Naive thymus-derived CD4-positive, alpha-beta T cell (primary cell): ENCODE measurements at regions not wholly inside any gene's neighbourhood (a gene's known extent, or its start where the extent isn't known, plus 50 kb on each side); places are given as distances from the start of the nearest gene placed in this dataset.

Source experiments
- ATAC-seq: fragments of 150-1000 bp; cut with Tn5 transposase; 2 replicates; pipeline ENCODE4 v1.10.0; 2021; ENCODE audit warnings: mild to moderate bottlenecking, moderate library complexity
- CTCF ChIA-PET: fragments of 350-600 bp; sonication (Branson Sonifier 250); formaldehyde crosslinking; loops from one replicate; lab custom pipeline; 2021; ENCODE audit warnings: antibody characterized with exemption; lab: Charles Lee
- POLR2A ChIA-PET: fragments of 350-600 bp; sonication (Branson Sonifier 250); formaldehyde crosslinking; loops from one replicate; lab custom pipeline; 2021; ENCODE audit warnings: antibody characterized with exemption, inconsistent platforms; lab: Charles Lee
- DNase-seq, 9 donors: peaks; one replicate each; pipeline versions ENCODE4 v3.0.0 to v3.0.0-alpha.2; 2020 to 2022; ENCODE audit warnings: mixed read lengths in 1 of 9
- H3K27ac ChIP-seq: one replicate; pipeline ENCODE4 v1.7.0; 2013; ENCODE audit warnings: mild to moderate bottlenecking, low read depth, low read length, moderate library complexity
- H3K27me3 ChIP-seq, 2 donors: one replicate each; pipeline ENCODE4 v1.7.0; 2013; ENCODE audit warnings: low read length in 2 of 2, mild to moderate bottlenecking in 2 of 2, moderate library complexity in 2 of 2; ENCODE audit not compliant: control insufficient read depth in 2 of 2, insufficient read depth in 2 of 2
- H3K36me3 ChIP-seq, 3 experiments: 1 replicate in 2 of 3; 2 replicates in 1 of 3; pipeline ENCODE4 v1.7.0; 2013; ENCODE audit warnings: low read length in 3 of 3, mild to moderate bottlenecking in 3 of 3, moderate library complexity in 1 of 3; ENCODE audit not compliant: insufficient read depth in 3 of 3, control insufficient read depth in 2 of 3
- H3K4me1 ChIP-seq, 2 donors: one replicate each; pipeline ENCODE4 v1.7.0; 2013; ENCODE audit warnings: low read length in 2 of 2, mild to moderate bottlenecking in 2 of 2, moderate library complexity in 1 of 2; ENCODE audit not compliant: control insufficient read depth in 2 of 2, insufficient read depth in 2 of 2
- H3K4me3 ChIP-seq: 2 replicates; pipeline ENCODE4 v1.7.0; 2013; ENCODE audit warnings: mild to moderate bottlenecking, low read length
- H3K9me3 ChIP-seq, 3 experiments: 1 replicate in 2 of 3; 2 replicates in 1 of 3; pipeline ENCODE4 v1.7.0; 2013; ENCODE audit warnings: low read length in 3 of 3; ENCODE audit not compliant: control insufficient read depth in 2 of 3
- H3K27ac Mint-ChIP-seq, 9 donors: one replicate each; pipeline ENCODE4 v1.8.0; 2020 to 2022; ENCODE audit warnings: mixed read lengths in 9 of 9, mild to moderate bottlenecking in 8 of 9, moderate library complexity in 5 of 9, inconsistent platforms in 2 of 9
- H3K27me3 Mint-ChIP-seq, 5 donors: one replicate each; pipeline ENCODE4 v1.8.0; 2021 to 2022; ENCODE audit warnings: mixed read lengths in 5 of 5, mild to moderate bottlenecking in 1 of 5
- H3K36me3 Mint-ChIP-seq, 5 donors: one replicate each; pipeline ENCODE4 v1.8.0; 2020 to 2022; ENCODE audit warnings: mixed read lengths in 5 of 5, mild to moderate bottlenecking in 3 of 5, inconsistent platforms in 1 of 5
- H3K4me1 Mint-ChIP-seq, 7 donors: one replicate each; pipeline ENCODE4 v1.8.0; 2020 to 2022; ENCODE audit warnings: mixed read lengths in 7 of 7, mild to moderate bottlenecking in 3 of 7, inconsistent platforms in 1 of 7
- H3K4me3 Mint-ChIP-seq, 10 donors: one replicate each; pipeline ENCODE4 v1.8.0; 2020 to 2022; ENCODE audit warnings: mild to moderate bottlenecking in 10 of 10, mixed read lengths in 10 of 10, moderate library complexity in 6 of 10, inconsistent platforms in 2 of 10
- H3K9me3 Mint-ChIP-seq, 11 donors: one replicate each; pipeline ENCODE4 v1.8.0; 2020 to 2022; ENCODE audit warnings: mixed read lengths in 11 of 11, mild to moderate bottlenecking in 4 of 11, inconsistent platforms in 1 of 11, moderate library complexity in 1 of 11
- intact Hi-C, 2 donors: fragments of 100-400 bp; cut with micrococcal nuclease; formaldehyde crosslinking; loops; one replicate each; pipeline ENCODE4 v1.15.1; 2023

- Mint-ChIP-seq H3K36me3 (no peaks in the 10 kb centered on the region), H3K27me3 (peaks cover 0 to 14% (median 8%) of the 10 kb centered on the region in 5 donors), H3K27ac (no peak overlapping the region), H3K9me3 (peaks cover 3 to 42% (median 13%) of the 10 kb centered on the region in 11 donors), H3K4me3 (no peak overlapping the region), H3K4me1 (no peaks in the 10 kb centered on the region)
- ATAC-seq (no peak), DNase-seq (no peak)
- H3K27me3 ChIP-seq = no peaks in the 10 kb centered on the region
- H3K27ac ChIP-seq = no peak overlapping the region
- peaks cover 0 to 4% (median 0%) of the 10 kb centered on the region in 3 experiments for H3K9me3 ChIP-seq
- intact Hi-C loops = no loop called here
- no peak overlapping the region for H3K4me3 ChIP-seq
- H3K36me3 ChIP-seq = no peaks in the 10 kb centered on the region
- CTCF ChIA-PET = no interaction called here
- no peaks in the 10 kb centered on the region for H3K4me1 ChIP-seq
- POLR2A ChIA-PET = no interaction called here
These were observed 101.0 kb upstream of the IRX5 start for GRCh38 chr16:54829691-54830090.

DNA sequence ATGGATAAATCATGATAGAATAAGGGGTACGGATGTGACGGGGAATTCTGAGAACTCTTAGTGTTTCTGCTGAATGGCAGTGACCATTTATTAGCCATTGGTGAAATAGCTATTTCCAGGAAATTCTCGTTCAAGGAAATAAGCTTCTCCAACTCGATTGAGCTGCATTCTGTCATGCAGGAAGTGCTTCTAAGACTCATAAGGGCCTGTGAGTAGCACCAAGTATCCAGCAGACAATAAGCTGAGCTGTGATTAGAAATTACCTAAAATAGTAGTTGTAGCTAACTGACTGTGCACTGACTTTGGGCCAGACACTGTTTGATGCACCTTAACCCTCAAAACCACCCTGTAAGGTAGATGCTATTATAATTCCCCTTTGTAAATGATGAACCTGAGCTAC lies 107.8 kb upstream of the IRX5 start:
- no peak for ATAC-seq
- H3K27ac Mint-ChIP-seq = no peak overlapping the region

DNA sequence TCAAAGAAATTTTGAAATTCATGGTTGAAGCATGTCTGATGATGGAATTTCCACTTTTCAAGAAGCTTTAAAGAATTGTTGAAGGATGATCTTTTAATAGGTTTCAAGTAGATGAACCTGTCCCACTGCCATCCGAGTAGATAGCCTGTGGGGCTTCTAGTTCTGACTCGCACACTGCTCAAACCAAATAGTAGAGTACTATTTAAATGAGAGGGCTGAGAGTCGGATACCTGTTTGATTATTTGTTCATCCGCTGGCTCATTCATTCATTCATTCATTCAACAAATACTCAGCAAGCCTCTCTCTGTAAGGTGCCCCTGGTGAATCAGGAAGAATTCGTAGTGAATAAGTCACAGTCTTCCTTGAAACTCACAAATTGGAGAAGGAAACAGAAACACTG lies 108.2 kb upstream of the IRX5 start:
- Histone ChIP-seq H3K4me3 (no peak overlapping the region), H3K9me3 (no peaks in the 10 kb centered on the region), H3K36me3 (no peaks in the 10 kb centered on the region), H3K4me1 (no peaks in the 10 kb centered on the region), H3K27me3 (no peaks in the 10 kb centered on the region), H3K27ac (no peak overlapping the region)
- no peaks in the 10 kb centered on the region for H3K36me3 Mint-ChIP-seq
- peaks cover 0 to 11% (median 3%) of the 10 kb centered on the region in 5 donors for H3K27me3 Mint-ChIP-seq
- ChIA-PET CTCF (no interaction called here), POLR2A (no interaction called here)
- H3K4me1 Mint-ChIP-seq = no peaks in the 10 kb centered on the region
- no peak overlapping the region for H3K27ac Mint-ChIP-seq
- H3K9me3 Mint-ChIP-seq = peaks cover 0 to 5% (median 2%) of the 10 kb centered on the region in 11 donors
- no peak for ATAC-seq
- intact Hi-C loops = no loop called here
- H3K4me3 Mint-ChIP-seq = no peak overlapping the region
- DNase-seq = no peak

More for the DNA sequence above, 107.8 kb upstream of the IRX5 start:
- Mint-ChIP-seq H3K4me1 (no peaks in the 10 kb centered on the region), H3K4me3 (no peak overlapping the region), H3K9me3 (peaks cover 0 to 5% (median 2%) of the 10 kb centered on the region in 11 donors), H3K36me3 (no peaks in the 10 kb centered on the region), H3K27me3 (peaks cover 0 to 10% (median 0%) of the 10 kb centered on the region in 5 donors)
- Histone ChIP-seq H3K36me3 (no peaks in the 10 kb centered on the region), H3K27ac (no peak overlapping the region), H3K4me3 (no peak overlapping the region), H3K4me1 (no peaks in the 10 kb centered on the region), H3K27me3 (no peaks in the 10 kb centered on the region), H3K9me3 (no peaks in the 10 kb centered on the region)
- POLR2A ChIA-PET = no interaction called here
- CTCF ChIA-PET = no interaction called here
- intact Hi-C loops = no loop called here
- DNase-seq = no peak

GRCh38 chr16:54821731-54822130 lies 108.9 kb upstream of the IRX5 start:
- Mint-ChIP-seq H3K4me3 (no peak overlapping the region), H3K4me1 (no peaks in the 10 kb centered on the region), H3K9me3 (peaks cover 0 to 5% (median 1%) of the 10 kb centered on the region in 11 donors), H3K36me3 (no peaks in the 10 kb centered on the region), H3K27me3 (peaks cover 0 to 18% (median 5%) of the 10 kb centered on the region in 5 donors), H3K27ac (no peak overlapping the region)
- Histone ChIP-seq H3K27me3 (no peaks in the 10 kb centered on the region), H3K36me3 (no peaks in the 10 kb centered on the region), H3K4me1 (no peaks in the 10 kb centered on the region), H3K4me3 (no peak overlapping the region), H3K9me3 (no peaks in the 10 kb centered on the region), H3K27ac (no peak overlapping the region)
- DNase-seq = no peak
- CTCF ChIA-PET = no interaction called here
- POLR2A ChIA-PET = no interaction called here
- intact Hi-C loops = no loop called here
- no peak for ATAC-seq

DNA sequence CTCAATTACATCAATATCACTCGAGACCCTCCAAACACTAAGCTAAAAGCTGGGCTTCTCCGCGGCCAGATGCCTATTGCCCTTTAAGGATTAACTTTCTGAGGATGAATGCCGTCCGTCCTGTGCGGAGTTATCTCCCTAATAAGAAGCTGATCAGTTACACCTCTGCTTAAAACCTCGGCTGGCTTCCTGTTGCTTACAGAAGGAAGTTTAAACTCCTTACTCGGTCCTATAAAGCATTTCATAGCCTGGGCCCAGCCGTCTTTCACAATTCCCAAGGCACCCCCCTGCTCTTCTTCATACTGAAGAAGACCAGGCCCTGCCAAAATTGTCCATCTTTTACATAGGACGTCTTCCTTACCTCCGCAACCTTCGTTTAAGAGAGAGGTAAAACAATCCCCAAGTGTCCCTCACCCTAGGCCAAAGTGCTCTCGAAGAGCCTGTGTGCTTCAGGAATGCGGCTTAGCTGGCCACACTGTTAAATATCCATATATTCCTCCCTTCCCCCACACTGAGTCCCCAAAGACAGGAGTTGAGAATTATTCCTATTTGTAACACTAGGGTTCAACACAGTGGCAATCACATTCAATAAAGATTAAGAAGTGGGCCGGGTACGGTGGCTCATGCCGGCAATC lies 112.6 kb upstream of the IRX5 start:
- intact Hi-C loops = no loop called here
- CTCF ChIA-PET = no interaction called here

GRCh38 chr16:54817432-54817831 lies 113.2 kb upstream of the IRX5 start:
- DNase-seq = no peak
- CTCF ChIA-PET = no interaction called here
- no peak for ATAC-seq
- Mint-ChIP-seq H3K4me3 (no peak overlapping the region), H3K27me3 (peaks cover 0 to 35% (median 9%) of the 10 kb centered on the region in 5 donors), H3K4me1 (no peaks in the 10 kb centered on the region), H3K9me3 (peaks cover 0 to 8% (median 1%) of the 10 kb centered on the region in 11 donors), H3K36me3 (no peaks in the 10 kb centered on the region), H3K27ac (no peak overlapping the region)
- Histone ChIP-seq H3K27ac (no peak overlapping the region), H3K36me3 (no peaks in the 10 kb centered on the region), H3K4me1 (no peaks in the 10 kb centered on the region), H3K4me3 (no peak overlapping the region), H3K9me3 (no peaks in the 10 kb centered on the region), H3K27me3 (no peaks in the 10 kb centered on the region)
- intact Hi-C loops = no loop called here
- POLR2A ChIA-PET = no interaction called here

More for the DNA sequence above, 112.6 kb upstream of the IRX5 start:
- Mint-ChIP-seq H3K4me3 (no peak overlapping the region), H3K4me1 (no peaks in the 10 kb centered on the region), H3K27me3 (peaks cover 0 to 30% (median 9%) of the 10 kb centered on the region in 5 donors), H3K36me3 (no peaks in the 10 kb centered on the region), H3K9me3 (peaks cover 0 to 5% (median 1%) of the 10 kb centered on the region in 11 donors), H3K27ac (no peak overlapping the region)
- H3K36me3 ChIP-seq = no peaks in the 10 kb centered on the region
- no peaks in the 10 kb centered on the region for H3K27me3 ChIP-seq
- no peak overlapping the region for H3K27ac ChIP-seq
- POLR2A ChIA-PET = no interaction called here
- H3K4me1 ChIP-seq = no peaks in the 10 kb centered on the region
- DNase-seq (no peak), ATAC-seq (no peak)
- no peaks in the 10 kb centered on the region for H3K9me3 ChIP-seq
- H3K4me3 ChIP-seq = no peak overlapping the region

DNA sequence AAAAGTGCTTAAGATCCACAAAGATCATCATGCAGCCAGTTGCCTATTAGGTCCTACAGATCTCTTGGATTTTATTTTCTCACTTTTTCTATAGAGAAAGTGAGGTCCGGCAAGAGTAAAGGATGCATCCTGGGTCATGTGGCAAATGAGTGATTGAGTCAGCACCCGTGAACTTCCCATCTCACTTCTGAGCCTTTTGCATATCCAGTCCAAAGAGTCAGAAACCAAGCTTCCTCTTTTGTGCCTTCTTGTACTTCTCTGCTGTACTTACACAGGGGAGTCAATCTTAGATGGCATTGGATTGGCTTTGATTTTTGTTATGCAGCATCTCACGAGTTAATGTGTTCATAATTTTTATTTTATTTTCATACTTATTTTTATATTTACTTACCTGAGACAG lies 114.2 kb upstream of the IRX5 start:
- Mint-ChIP-seq H3K4me3 (no peak overlapping the region), H3K4me1 (no peaks in the 10 kb centered on the region), H3K9me3 (peaks cover 0 to 8% (median 1%) of the 10 kb centered on the region in 11 donors), H3K27me3 (peaks cover 0 to 35% (median 9%) of the 10 kb centered on the region in 5 donors), H3K27ac (no peak overlapping the region), H3K36me3 (no peaks in the 10 kb centered on the region)
- Histone ChIP-seq H3K9me3 (no peaks in the 10 kb centered on the region), H3K36me3 (no peaks in the 10 kb centered on the region), H3K27me3 (no peaks in the 10 kb centered on the region), H3K4me3 (no peak overlapping the region), H3K27ac (no peak overlapping the region), H3K4me1 (no peaks in the 10 kb centered on the region)
- ATAC-seq (no peak), DNase-seq (no peak)
- intact Hi-C loops = no loop called here
- ChIA-PET CTCF (no interaction called here), POLR2A (no interaction called here)
